Kidney (tissue), 13 donors: ENCODE measurements at regions not wholly inside any gene's neighbourhood (a gene's known extent, or its start where the extent isn't known, plus 50 kb on each side); places are given as distances from the start of the nearest gene placed in this dataset.
"Not testable (repeated sequence)": the region's sequence is repeated elsewhere in the genome, so short reads cannot be mapped to it uniquely, and the experiment has no call there.

Experiments used
- DNase-seq, 5 donors: peaks; one replicate each; pipeline ENCODE4 v3.0.0-alpha.2; 2013 to 2020
- FAIRE-seq: peaks from 2 replicates; lab custom pipeline; 2012; peaks lifted over from hg19 to GRCh38; lab: Jason Lieb, UNC
- H3K27ac ChIP-seq, 2 donors: one replicate each; pipeline ENCODE4 v1.7.0; 2013; ENCODE audit warnings: low read depth in 2 of 2, low read length in 2 of 2, inconsistent platforms in 1 of 2
- H3K27me3 ChIP-seq: one replicate; pipeline ENCODE4 v1.7.1; 2013; ENCODE audit warnings: low read length, inconsistent platforms; ENCODE audit not compliant: control insufficient read depth, insufficient read depth
- H3K36me3 ChIP-seq, 3 donors: one replicate each; pipeline versions ENCODE4 v1.7.0 to v1.7.1; 2013; ENCODE audit warnings: low read length in 3 of 3, control low read depth in 1 of 3, inconsistent platforms in 1 of 3; ENCODE audit not compliant: insufficient read depth in 3 of 3, control insufficient read depth in 2 of 3
- H3K4me1 ChIP-seq, 3 donors: one replicate each; pipeline versions ENCODE4 v1.7.0 to v1.7.1; 2013; ENCODE audit warnings: low read length in 3 of 3, inconsistent platforms in 1 of 3, low read depth in 1 of 3; ENCODE audit not compliant: control insufficient read depth in 2 of 3, insufficient read depth in 2 of 3
- H3K4me3 ChIP-seq, 3 donors: one replicate each; pipeline versions ENCODE4 v1.7.0 to v1.8.1; 2013; ENCODE audit warnings: low read length in 3 of 3, control low read depth in 1 of 3, inconsistent platforms in 1 of 3
- H3K9ac ChIP-seq, 3 donors: one replicate each; pipeline versions ENCODE4 v1.7.0 to v1.7.1; 2013; ENCODE audit warnings: low read length in 3 of 3, control low read depth in 1 of 3, inconsistent platforms in 1 of 3
- H3K9me3 ChIP-seq, 3 donors: one replicate each; pipeline versions ENCODE4 v1.7.0 to v1.7.1; 2013; ENCODE audit warnings: low read length in 3 of 3, control low read depth in 1 of 3, inconsistent platforms in 1 of 3; ENCODE audit not compliant: control insufficient read depth in 2 of 3, insufficient read depth in 1 of 3
- intact Hi-C: fragments of 100-400 bp; cut with DNase I; formaldehyde crosslinking; loops from one replicate; pipeline ENCODE4 v1.11.1; 2022
- TF ChIP-seq, protein P1 (sequence below): IDR thresholded peaks from 3 replicates; pipeline ENCODE4 v1.5.1; 2012; ENCODE audit warnings: mild to moderate bottlenecking, moderate library complexity, borderline replicate concordance; ENCODE audit not compliant: insufficient read depth; ENCODE audit errors: extremely low read depth
- donor health status: control.
- donor health status: control.
- donor health status: control.
- donor health status: control.
- donor health status: control.
- donor health status: DM: yes; HTN: yes; CAD: no.
- donor health status: Normal renal cell carcinoma (clear cell type).

DNA sequence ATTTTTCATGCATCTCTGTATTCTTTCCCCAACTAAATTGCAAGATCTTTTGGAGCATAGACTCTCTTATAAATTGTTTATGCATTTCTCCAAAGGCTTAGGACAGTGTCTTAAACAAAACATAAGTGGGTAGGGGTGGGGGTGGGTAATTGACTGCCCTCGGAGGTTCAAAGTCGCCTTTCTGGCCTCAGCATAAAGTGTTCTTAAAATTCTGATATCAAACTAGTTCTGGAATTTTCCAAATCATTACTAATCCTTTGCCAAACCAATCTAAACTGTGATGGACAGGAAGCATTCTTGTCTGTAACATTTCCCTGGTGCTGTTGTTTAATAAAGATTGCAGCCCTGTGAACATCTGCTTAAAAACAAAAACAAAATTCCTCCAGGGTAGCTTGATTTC lies 61.8 kb upstream of the FAT3 start:
- no peak for FAIRE-seq

DNA sequence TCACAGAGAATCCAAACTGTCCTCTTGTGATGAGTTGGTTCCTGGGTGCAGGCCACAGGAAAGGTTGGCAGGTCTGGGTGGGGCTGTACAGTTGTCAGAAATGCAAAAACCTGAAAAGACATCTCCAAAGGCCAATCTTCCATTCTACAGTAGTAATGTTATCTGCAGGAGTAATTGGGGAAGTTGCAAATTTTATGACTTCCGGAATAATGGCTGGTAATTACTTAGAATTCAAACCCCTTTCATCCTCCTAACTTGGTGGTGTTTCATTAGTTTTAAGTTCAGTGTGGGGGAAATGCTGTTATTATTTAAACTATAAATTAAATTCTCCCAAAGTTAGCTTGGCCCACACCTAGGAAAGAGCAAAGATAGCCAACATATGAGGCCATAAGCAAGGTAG lies 64.7 kb upstream of the FAT3 start:
- Histone ChIP-seq H3K9ac (no peak overlapping the region), H3K27ac (no peak overlapping the region), H3K27me3 (no peaks in the 10 kb centered on the region), H3K36me3 (no peaks in the 10 kb centered on the region), H3K9me3 (no peaks in the 10 kb centered on the region), H3K4me3 (no peak overlapping the region), H3K4me1 (no peaks in the 10 kb centered on the region)
- FAIRE-seq: no peak
- intact Hi-C loops: no loop called here
- TF ChIP-seq, protein P1, sequence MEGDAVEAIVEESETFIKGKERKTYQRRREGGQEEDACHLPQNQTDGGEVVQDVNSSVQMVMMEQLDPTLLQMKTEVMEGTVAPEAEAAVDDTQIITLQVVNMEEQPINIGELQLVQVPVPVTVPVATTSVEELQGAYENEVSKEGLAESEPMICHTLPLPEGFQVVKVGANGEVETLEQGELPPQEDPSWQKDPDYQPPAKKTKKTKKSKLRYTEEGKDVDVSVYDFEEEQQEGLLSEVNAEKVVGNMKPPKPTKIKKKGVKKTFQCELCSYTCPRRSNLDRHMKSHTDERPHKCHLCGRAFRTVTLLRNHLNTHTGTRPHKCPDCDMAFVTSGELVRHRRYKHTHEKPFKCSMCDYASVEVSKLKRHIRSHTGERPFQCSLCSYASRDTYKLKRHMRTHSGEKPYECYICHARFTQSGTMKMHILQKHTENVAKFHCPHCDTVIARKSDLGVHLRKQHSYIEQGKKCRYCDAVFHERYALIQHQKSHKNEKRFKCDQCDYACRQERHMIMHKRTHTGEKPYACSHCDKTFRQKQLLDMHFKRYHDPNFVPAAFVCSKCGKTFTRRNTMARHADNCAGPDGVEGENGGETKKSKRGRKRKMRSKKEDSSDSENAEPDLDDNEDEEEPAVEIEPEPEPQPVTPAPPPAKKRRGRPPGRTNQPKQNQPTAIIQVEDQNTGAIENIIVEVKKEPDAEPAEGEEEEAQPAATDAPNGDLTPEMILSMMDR: no peak
- no peak for DNase-seq

More for the DNA sequence above, 61.8 kb upstream of the FAT3 start:
- Histone ChIP-seq H3K4me3 (no peak overlapping the region), H3K36me3 (no peaks in the 10 kb centered on the region), H3K9me3 (no peaks in the 10 kb centered on the region), H3K4me1 (no peaks in the 10 kb centered on the region), H3K9ac (no peak overlapping the region), H3K27ac (no peak overlapping the region), H3K27me3 (no peaks in the 10 kb centered on the region)
- TF ChIP-seq, protein P1: no peak
- intact Hi-C loops: no loop called here
- DNase-seq: no peak

DNA sequence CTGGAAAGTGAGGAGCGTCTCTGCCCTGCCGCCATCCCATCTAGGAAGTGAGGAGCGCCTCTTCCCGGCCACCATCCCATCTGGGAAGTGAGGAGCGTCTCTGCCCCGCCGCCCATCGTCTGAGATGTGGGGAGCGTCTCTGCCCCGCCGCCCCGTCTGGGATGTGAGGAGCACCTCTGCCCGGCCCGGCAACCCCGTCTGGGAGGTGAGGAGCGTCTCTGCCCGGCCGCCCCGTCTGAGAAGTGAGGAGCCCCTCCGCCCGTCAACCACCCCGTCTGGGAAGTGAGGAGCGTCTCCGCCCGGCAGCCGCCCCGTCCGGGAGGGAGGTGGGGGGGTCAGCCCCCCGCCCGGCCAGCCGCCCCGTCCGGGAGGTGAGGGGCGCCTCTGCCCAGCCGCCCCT lies 67.2 kb upstream of the FAT3 start:
- H3K36me3 ChIP-seq, H3K4me1 ChIP-seq, H3K9me3 ChIP-seq, FAIRE-seq, H3K27ac ChIP-seq, H3K4me3 ChIP-seq, H3K9ac ChIP-seq, DNase-seq, intact Hi-C loops, H3K27me3 ChIP-seq: not testable (repeated sequence)

DNA sequence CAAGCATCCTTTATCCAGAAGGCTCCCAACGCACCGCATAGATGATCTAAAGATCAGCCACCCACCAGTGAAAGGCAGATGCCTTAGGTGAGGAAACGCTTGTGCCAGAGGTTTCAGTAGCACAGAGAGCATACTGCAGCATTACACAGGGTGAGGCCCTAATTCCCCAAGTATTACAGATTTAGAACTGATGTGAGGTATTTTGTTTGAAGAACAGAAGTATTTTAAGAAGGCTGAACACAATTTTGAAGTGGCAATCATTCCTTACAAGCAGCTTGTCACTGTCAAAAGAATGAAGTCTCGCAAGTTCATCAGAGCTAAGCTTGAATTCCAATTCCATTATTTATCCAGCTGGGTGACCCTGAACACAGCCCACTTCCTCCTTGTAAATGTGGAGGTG lies 70.0 kb upstream of the FAT3 start:
- H3K4me1 ChIP-seq: no peaks in the 10 kb centered on the region
- H3K4me3 ChIP-seq: no peak overlapping the region
- no peak for DNase-seq
- TF ChIP-seq, protein P1: no peak
- H3K36me3 ChIP-seq: no peaks in the 10 kb centered on the region
- H3K9ac ChIP-seq: no peak overlapping the region
- H3K9me3 ChIP-seq: no peaks in the 10 kb centered on the region
- intact Hi-C loops: no loop called here
- no peak overlapping the region for H3K27ac ChIP-seq
- FAIRE-seq: no peak
- H3K27me3 ChIP-seq: no peaks in the 10 kb centered on the region
